GM12892 (cell line): ENCODE measurements at regions not wholly inside any gene's neighbourhood (a gene's known extent, or its start where the extent isn't known, plus 50 kb on each side); places are given as distances from the start of the nearest gene placed in this dataset.

Experiments used
- POLR2A ChIP-seq: IDR thresholded peaks from 2 replicates; pipeline ENCODE4 v1.6.1; 2011; ENCODE audit warnings: low read depth, low read length, control low read depth
- POLR2AphosphoS5 ChIP-seq: IDR thresholded peaks from 2 replicates; pipeline ENCODE4 v1.6.1; 2011; ENCODE audit warnings: low read depth, low read length, control low read depth
- TAF1 ChIP-seq: IDR thresholded peaks from 2 replicates; pipeline ENCODE4 v1.6.1; 2011; ENCODE audit warnings: low read depth, mild to moderate bottlenecking, control low read depth, low read length, borderline replicate concordance

DNA sequence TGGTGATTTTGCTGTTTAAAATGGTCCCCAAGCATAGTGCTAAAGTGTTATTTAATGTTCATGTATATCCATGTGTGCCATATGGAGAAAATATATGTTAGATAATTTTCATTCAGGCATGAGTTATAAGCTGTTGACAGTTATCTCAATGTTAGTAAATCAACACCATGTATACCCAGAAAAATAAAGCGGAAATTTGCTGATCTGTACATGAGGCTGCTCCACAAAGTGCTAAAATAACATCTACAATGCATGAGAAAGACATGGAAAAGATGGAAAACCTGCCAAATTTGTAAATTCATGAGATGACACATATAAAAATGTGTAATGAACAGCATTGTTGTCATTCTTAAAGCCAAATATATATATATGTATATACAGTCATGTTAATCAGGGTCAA lies 1199.2 kb downstream of the FSCB start:
- no peak for TF ChIP-seq TAF1
- TF ChIP-seq POLR2AphosphoS5 = no peak
- no peak for TF ChIP-seq POLR2A
